Nucleus accumbens (tissue), 56 donors: ENCODE measurements at regions not wholly inside any gene's neighbourhood (a gene's known extent, or its start where the extent isn't known, plus 50 kb on each side); places are given as distances from the start of the nearest gene placed in this dataset.
"Not testable (repeated sequence)": the region's sequence is repeated elsewhere in the genome, so short reads cannot be mapped to it uniquely, and the experiment has no call there.

Experiments
- DNase-seq, 56 donors: peaks; one replicate each; lab custom pipeline; 2025; lab: John Stamatoyannopoulos, UW

GRCh38 chr15:60130821-60131220 lies 126.7 kb downstream of the FOXB1 start:
- no peak for DNase-seq

DNA sequence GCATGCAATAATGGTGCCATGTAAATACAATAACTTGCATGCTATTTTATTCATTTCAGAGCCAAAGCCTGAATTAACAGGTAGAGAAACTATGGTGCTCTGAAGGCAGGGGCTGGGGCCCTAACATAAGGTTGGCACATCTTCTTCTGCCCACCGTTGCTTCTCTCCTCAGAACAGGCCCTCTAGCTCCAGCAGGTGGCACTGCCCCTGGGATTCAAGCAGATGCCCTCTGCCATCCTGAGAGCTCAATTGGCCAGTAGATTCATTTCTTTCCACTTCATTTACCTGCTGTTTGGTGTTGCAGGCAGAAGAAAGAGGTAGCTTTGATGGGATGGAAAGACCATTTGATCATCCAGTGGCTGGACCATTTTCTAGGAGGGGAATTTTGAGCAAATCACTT lies 130.5 kb downstream of the FOXB1 start:
- DNase-seq = no peak

DNA sequence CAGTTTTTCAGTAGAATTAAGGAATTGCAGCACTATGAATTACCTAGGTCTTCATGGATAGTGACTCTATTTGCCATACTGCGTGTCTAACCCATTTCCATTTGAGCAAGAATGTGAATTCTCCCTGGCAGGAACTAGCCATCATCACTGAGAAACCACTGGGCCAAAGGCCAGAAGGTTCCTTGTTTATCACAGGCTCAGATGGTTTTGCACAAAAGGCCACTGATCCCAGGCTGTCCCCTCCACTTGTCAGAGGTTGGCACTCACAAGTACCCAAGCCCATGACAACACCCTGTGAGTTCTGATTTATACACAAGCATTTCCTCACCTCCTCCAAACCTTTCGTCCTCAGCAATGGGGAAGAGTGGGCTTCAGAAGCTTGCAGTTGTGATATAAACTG lies 131.8 kb downstream of the FOXB1 start:
- peak in 33 of 56 donors; percentile 1 to 56 (median 22) for DNase-seq

GRCh38 chr15:60137711-60138396 lies 133.7 kb downstream of the FOXB1 start:
- no peak for DNase-seq

DNA sequence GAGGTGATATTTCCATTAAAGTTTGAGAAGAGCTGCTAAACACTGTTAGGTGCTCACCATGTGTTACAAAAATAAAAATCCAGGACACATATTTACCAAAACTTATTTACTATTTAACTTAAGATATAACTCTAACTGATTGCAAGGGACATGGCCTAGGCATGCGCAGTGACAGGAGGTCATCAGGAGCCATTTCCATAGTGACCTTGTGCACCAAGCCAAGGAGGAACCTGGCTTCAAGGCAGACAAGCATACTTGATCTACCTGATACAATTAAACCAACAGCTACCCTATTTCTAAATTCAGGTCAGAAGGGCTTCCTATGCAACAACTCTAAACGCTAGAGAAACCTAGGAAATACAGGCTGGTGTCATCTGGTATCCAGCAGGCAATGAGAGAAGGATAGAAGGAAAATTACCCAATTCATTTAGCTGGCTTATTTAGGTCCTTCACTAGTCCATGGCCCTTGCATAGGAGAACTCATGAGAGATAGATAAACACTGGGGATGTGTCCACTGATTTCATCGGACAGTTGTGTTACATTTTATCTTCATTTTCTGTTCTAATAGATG lies 134.4 kb downstream of the FOXB1 start:
- DNase-seq = no peak

DNA sequence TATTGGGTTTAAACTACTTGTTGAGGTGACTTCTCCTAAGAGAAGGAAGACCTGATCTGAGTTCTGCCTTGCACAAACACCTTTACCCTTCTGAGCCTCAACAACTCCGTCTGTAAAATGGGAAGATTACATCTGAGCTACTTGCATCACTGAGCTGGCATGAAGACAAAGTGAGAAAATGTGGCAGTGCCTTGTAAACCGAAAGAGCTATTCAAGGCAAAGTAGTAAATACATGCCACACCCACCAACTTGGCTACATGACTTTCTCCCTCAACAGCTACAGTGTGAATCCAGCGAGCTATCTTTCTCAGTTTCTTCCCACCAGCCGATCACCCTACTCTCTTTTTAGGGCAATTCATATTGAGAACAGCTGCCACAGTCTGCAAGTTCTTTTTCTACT lies 148.3 kb downstream of the FOXB1 start:
- no peak for DNase-seq

GRCh38 chr15:60154764-60155325 lies 150.7 kb downstream of the FOXB1 start:
- no peak for DNase-seq

GRCh38 chr15:60155661-60156060 lies 151.6 kb downstream of the FOXB1 start:
- no peak for DNase-seq

DNA sequence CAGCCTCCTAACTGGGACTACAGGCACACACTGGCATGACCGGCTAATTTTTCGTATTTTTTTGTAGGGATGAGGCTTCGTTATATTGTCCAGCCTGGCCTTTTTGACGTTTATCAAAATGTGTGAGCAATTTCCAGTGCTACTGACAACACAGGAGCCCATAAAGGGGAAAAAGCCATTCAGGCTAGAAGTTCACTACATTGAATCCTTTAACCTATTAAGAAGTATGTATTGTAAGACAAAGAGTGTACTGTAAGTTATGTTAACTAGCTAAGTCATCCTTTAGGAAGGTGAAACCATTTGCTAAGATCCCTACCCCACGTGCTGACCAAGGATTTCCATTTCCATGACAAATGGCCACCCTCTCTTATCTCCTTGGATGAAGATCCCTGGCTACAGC lies 156.8 kb downstream of the FOXB1 start:
- DNase-seq = no peak

GRCh38 chr15:60161704-60162103 lies 157.6 kb downstream of the FOXB1 start:
- DNase-seq = no peak

GRCh38 chr15:60162251-60162967 lies 158.3 kb downstream of the FOXB1 start:
- DNase-seq = no peak

GRCh38 chr15:60162968-60163355 lies 158.9 kb downstream of the FOXB1 start:
- no peak for DNase-seq

DNA sequence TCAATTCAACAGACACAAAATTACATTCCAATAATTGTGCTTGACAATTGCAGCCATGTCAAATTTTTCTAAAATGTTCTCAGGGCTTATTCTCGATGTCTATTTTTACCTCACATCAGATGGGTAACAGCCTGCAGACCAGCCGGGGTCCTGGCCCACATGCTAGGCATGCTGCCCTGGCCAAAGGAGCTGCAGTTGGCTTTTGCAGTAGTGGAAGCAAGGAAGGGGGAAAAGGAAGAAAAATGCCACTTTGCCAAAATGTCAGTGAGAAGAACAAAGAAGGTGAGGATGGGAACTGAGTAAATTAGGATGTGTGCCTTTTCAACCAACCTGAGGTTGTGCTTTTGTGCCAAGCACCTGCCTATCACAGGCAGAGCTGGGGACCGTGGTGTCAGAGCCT lies 161.0 kb downstream of the FOXB1 start:
- no peak for DNase-seq

DNA sequence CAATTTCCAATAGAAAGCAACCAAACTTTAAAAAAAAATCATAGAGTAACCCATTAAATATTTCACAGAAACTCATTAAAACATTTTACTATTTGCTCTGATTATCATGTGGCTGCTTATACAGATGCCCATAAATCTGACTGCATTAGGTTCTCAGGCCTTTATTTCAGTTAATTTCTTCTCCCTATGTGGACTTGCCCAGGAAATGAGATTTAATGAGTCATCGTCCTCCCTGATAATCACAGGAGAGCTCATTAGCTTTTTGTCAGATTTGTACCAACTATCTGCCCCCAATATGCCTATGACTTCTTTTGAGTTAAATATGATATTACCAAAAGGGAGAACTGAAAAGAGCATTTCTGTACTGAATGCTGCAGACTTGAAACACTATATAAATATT lies 168.0 kb downstream of the FOXB1 start:
- no peak for DNase-seq

DNA sequence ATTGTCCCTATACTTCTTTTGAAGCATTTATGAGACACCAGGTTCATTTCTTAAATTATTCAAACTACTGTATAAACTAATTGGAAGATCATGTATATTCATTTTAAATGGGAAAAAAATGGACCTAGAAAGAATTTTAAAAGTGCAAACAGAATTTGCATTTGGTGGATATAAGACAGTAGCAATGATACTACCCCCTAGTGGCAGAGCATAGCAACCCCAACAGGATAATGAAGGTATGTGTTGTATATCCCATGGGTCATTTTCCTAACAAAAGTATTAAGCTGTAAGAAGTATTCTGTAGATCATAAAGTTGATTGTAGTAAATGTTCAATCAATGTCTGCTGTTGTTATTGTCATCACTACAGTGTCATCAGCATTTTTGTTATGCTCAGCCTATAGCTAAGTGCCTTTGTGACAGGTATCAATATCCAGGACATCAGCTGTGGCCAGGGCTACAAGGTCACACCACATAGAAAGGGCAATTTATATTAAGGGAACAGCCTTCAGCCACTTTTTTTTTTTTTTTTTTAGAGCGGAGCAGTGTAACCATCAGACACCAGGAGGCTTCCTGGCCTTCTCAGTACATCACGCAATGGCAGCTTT lies 175.8 kb downstream of the FOXB1 start:
- peak in 3 of 56 donors; percentile 0 to 22 (median 1) for DNase-seq

- DNase-seq = not testable (repeated sequence)
These were observed 177.8 kb downstream of the FOXB1 start for GRCh38 chr15:60181957-60182356.

DNA sequence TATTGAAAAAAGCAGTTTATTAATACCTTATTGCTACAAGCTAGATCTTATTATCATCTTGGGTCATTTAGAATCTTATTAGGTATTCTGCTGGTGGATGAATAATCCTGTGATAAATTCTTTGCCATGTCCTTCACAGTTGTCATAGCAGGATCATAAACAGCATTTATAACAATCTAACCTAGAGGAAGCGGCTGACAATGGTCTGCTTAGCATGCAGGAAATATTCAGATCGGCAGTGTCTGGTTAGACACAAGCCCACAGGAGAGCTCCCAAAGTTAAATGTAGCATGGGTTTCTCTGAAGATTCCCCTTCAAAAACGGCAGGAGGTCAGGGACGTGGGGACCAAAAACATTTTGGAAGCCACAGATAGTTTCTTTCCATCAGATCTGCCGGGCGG lies 179.3 kb downstream of the FOXB1 start:
- no peak for DNase-seq

GRCh38 chr15:60184579-60184978 lies 180.5 kb downstream of the FOXB1 start:
- no peak for DNase-seq

GRCh38 chr15:60191016-60191415 lies 186.9 kb downstream of the FOXB1 start:
- DNase-seq = no peak

DNA sequence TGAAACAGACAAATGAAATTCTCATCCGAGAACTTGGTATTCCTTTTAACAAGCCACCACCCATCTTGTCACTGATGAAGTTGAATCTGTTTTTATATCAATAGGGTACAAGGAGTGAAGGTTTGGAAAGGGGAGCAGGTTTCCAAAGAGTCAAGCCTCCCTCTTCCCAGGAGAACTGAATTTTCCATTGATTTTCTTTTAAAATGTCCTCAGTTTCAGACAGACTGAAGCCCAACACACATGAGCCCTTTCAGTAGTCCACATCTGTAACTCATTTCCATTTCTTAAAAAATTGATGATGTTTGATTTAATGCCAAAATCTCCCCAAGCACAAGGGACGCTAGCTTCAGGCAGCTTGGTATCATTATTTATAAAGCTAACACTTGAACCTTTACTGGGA lies 187.7 kb downstream of the FOXB1 start:
- no peak for DNase-seq

GRCh38 chr15:60195611-60196010 lies 191.5 kb downstream of the FOXB1 start:
- no peak for DNase-seq
